GM23338 (cell line): ENCODE measurements at regions not wholly inside any gene's neighbourhood (a gene's known extent, or its start where the extent isn't known, plus 50 kb on each side); places are given as distances from the start of the nearest gene placed in this dataset.

Experiments used
- ATAC-seq: fragments of 200-7000 bp; cut with Tn5 transposase; 3 replicates; pipeline ENCODE4 v1.9.1; 2020
- DNase-seq: peaks from one replicate; pipeline ENCODE4 v3.0.0-alpha.2; 2015; ENCODE audit warnings: low spot score
- H2AFZ ChIP-seq: fragments of 200-600 bp; sonication (generic); 2 replicates; pipeline ENCODE4 v1.8.0; 2016; ENCODE audit warnings: antibody characterized with exemption, mild to moderate bottlenecking, moderate library complexity
- H3F3A ChIP-seq: fragments of 200-600 bp; sonication (generic); replicated peaks from 2 replicates; pipeline ENCODE4 v1.8.0; 2017; ENCODE audit warnings: antibody characterized with exemption, mixed run types, low read depth
- H3K27ac ChIP-seq: fragments of 200-600 bp; sonication (generic); 2 replicates; pipeline ENCODE4 v1.6.1; 2016; ENCODE audit warnings: low read depth
- H3K27me3 ChIP-seq: fragments of 200-600 bp; sonication (generic); 2 replicates; pipeline ENCODE4 v1.8.0; 2016; ENCODE audit warnings: mild to moderate bottlenecking, mixed run types, moderate library complexity; ENCODE audit not compliant: insufficient read depth
- H3K36me3 ChIP-seq: fragments of 200-600 bp; sonication (generic); 2 replicates; pipeline ENCODE4 v1.8.0; 2016; ENCODE audit warnings: mild to moderate bottlenecking; ENCODE audit not compliant: insufficient read depth
- H3K4me1 ChIP-seq: fragments of 200-600 bp; sonication (generic); 2 replicates; pipeline ENCODE4 v1.8.0; 2016; ENCODE audit warnings: mild to moderate bottlenecking, moderate library complexity; ENCODE audit not compliant: insufficient read depth
- H3K4me2 ChIP-seq: fragments of 200-600 bp; sonication (generic); 2 replicates; pipeline ENCODE4 v1.7.1; 2017; ENCODE audit warnings: mixed run types
- H3K4me3 ChIP-seq: fragments of 200-600 bp; sonication (generic); 2 replicates; pipeline ENCODE4 v1.6.1; 2016; ENCODE audit warnings: mixed run types
- H3K79me2 ChIP-seq: fragments of 200-600 bp; sonication (generic); replicated peaks from 2 replicates; pipeline ENCODE4 v1.8.0; 2017; ENCODE audit warnings: mild to moderate bottlenecking; ENCODE audit not compliant: insufficient read depth
- H3K9me2 ChIP-seq: fragments of 200-600 bp; sonication (generic); 2 replicates; pipeline ENCODE4 v1.8.0; 2017; ENCODE audit not compliant: insufficient read depth
- H4K20me1 ChIP-seq: fragments of 200-600 bp; sonication (generic); replicated peaks from 2 replicates; pipeline ENCODE4 v1.8.0; 2017; ENCODE audit warnings: mild to moderate bottlenecking; ENCODE audit not compliant: insufficient read depth
- H3K27ac Mint-ChIP-seq: 2 replicates; pipeline ENCODE4 v1.8.0; 2020; ENCODE audit warnings: inconsistent platforms, mild to moderate bottlenecking, moderate library complexity, mixed read lengths
- H3K27me3 Mint-ChIP-seq: 3 replicates; pipeline ENCODE4 v1.8.0; 2022; ENCODE audit warnings: low read depth, mild to moderate bottlenecking, moderate library complexity, mixed read lengths, inconsistent platforms; ENCODE audit not compliant: insufficient read depth, poor library complexity
- H3K36me3 Mint-ChIP-seq: 3 replicates; pipeline ENCODE4 v1.8.0; 2021; ENCODE audit warnings: low read depth, mild to moderate bottlenecking, inconsistent platforms, moderate library complexity, mixed read lengths
- H3K4me1 Mint-ChIP-seq: 3 replicates; pipeline ENCODE4 v1.8.0; 2020; ENCODE audit warnings: mild to moderate bottlenecking, inconsistent platforms, mixed read lengths
- H3K4me3 Mint-ChIP-seq: 3 replicates; pipeline ENCODE4 v1.8.0; 2021; ENCODE audit warnings: moderate library complexity, mild to moderate bottlenecking, inconsistent platforms, mixed read lengths
- H3K9me3 Mint-ChIP-seq: 3 replicates; pipeline ENCODE4 v1.8.0; 2020; ENCODE audit warnings: moderate library complexity, mild to moderate bottlenecking, inconsistent platforms, mixed read lengths
- CREB1 ChIP-seq: fragments of 250-450 bp; sonication (Bioruptor Pico); IDR thresholded peaks from 2 replicates; pipeline ENCODE4 v1.5.0; 2020; ENCODE audit warnings: low read depth, mild to moderate bottlenecking, moderate library complexity
- EZH2 ChIP-seq: fragments of 200-600 bp; sonication (generic); IDR thresholded peaks from one replicate; pipeline ENCODE4 v1.8.0; 2017; ENCODE audit warnings: antibody characterized with exemption, mild to moderate bottlenecking, low read depth; ENCODE audit not compliant: unreplicated experiment
- EZH2phosphoT487 ChIP-seq: fragments of 200-600 bp; sonication (generic); IDR thresholded peaks from one replicate; pipeline ENCODE4 v1.8.1; 2018; ENCODE audit warnings: antibody characterized with exemption; ENCODE audit not compliant: unreplicated experiment
- JUNB ChIP-seq: IDR thresholded peaks from one replicate; pipeline ENCODE4 v1.6.1; 2016; ENCODE audit warnings: antibody characterized with exemption; ENCODE audit not compliant: unreplicated experiment
- NANOG ChIP-seq: IDR thresholded peaks from 2 replicates; pipeline ENCODE4 v1.6.1; 2016; ENCODE audit warnings: antibody characterized with exemption, borderline replicate concordance
- POLR2AphosphoS5 ChIP-seq: IDR thresholded peaks from 2 replicates; pipeline ENCODE4 v1.6.1; 2016; ENCODE audit warnings: antibody characterized with exemption, low read depth
- STAT1 ChIP-seq: IDR thresholded peaks from one replicate; pipeline ENCODE4 v1.6.1; 2016; ENCODE audit warnings: antibody characterized with exemption; ENCODE audit not compliant: unreplicated experiment
- ZNF114 ChIP-seq: fragments of 250-450 bp; sonication (Bioruptor Pico); IDR thresholded peaks from 2 replicates; pipeline ENCODE4 v1.5.0; 2020; ENCODE audit warnings: mild to moderate bottlenecking, moderate library complexity
- ZNF331 ChIP-seq: fragments of 250-450 bp; sonication (Bioruptor Pico); IDR thresholded peaks from 2 replicates; pipeline ENCODE4 v1.5.0; 2020; ENCODE audit warnings: low read depth, mild to moderate bottlenecking, moderate library complexity
- TF ChIP-seq, protein P1 (sequence below): IDR thresholded peaks from one replicate; pipeline ENCODE4 v1.6.1; 2018; ENCODE audit warnings: antibody characterized with exemption; ENCODE audit not compliant: unreplicated experiment
- TF ChIP-seq, protein P2 (sequence below): IDR thresholded peaks from 2 replicates; pipeline ENCODE4 v1.6.1; 2016; ENCODE audit warnings: antibody characterized with exemption
- TF ChIP-seq, protein P3 (sequence below), 2 experiments: fragments of 200-600 bp in 1 of 2; sonication (generic) in 1 of 2; conservative IDR thresholded peaks; 2 replicates each; pipeline versions ENCODE4 v1.5.1 to v1.6.1; 2016 to 2017; ENCODE audit warnings: antibody characterized with exemption in 2 of 2, low read depth in 2 of 2, mild to moderate bottlenecking in 2 of 2, moderate library complexity in 1 of 2
- TF ChIP-seq, protein P4 (sequence below): fragments of 250-450 bp; sonication (Bioruptor Pico); IDR thresholded peaks from 2 replicates; pipeline ENCODE4 v1.5.0; 2020; ENCODE audit warnings: mild to moderate bottlenecking, moderate library complexity

DNA sequence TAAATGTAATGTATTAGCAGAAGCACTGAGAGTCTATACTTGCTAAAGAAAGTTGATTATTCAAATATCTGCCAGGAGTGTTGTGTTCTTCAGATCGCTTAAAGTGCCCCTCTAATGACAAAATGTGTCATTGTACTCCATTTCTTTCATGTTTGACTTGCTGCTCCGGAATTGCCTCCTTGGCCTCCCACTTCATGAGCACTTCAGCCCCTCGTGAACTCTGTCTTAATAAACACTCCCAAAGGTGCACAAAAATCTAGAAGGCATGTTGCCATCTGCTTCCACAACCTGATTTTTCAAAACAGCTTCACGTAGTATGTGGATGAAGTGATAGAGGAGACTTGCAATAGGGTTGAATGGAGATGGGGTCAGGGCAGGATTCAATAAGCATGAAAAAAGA lies 396.1 kb downstream of the TDRD15 start:
- Histone ChIP-seq H3K9me2 (no peaks in the 10 kb centered on the region), H3K4me3 (no peak overlapping the region), H3K27me3 (no peaks in the 10 kb centered on the region), H3F3A (no peaks in the 10 kb centered on the region), H3K27ac (no peak overlapping the region), H4K20me1 (no peaks in the 10 kb centered on the region), H3K4me2 (no peak overlapping the region), H3K36me3 (no peaks in the 10 kb centered on the region), H3K4me1 (no peaks in the 10 kb centered on the region), H3K79me2 (no peaks in the 10 kb centered on the region), H2AFZ (no peak overlapping the region)
- no peak overlapping the region for H3K4me3 Mint-ChIP-seq
- DNase-seq = no peak
- no peaks in the 10 kb centered on the region for H3K27me3 Mint-ChIP-seq
- no peaks in the 10 kb centered on the region; the same call in 2 of the 3 replicates for H3K9me3 Mint-ChIP-seq
- H3K27ac Mint-ChIP-seq = no peak overlapping the region
- no peak for ATAC-seq
- no peak for TF ChIP-seq POLR2AphosphoS5
- TF ChIP-seq EZH2phosphoT487 = no peak
- no peak for TF ChIP-seq ZNF331 (CRISPR knock-in tag)
- no peak for TF ChIP-seq ZNF114 (CRISPR knock-in tag)
- TF ChIP-seq STAT1 = no peak
- TF ChIP-seq, protein P1, sequence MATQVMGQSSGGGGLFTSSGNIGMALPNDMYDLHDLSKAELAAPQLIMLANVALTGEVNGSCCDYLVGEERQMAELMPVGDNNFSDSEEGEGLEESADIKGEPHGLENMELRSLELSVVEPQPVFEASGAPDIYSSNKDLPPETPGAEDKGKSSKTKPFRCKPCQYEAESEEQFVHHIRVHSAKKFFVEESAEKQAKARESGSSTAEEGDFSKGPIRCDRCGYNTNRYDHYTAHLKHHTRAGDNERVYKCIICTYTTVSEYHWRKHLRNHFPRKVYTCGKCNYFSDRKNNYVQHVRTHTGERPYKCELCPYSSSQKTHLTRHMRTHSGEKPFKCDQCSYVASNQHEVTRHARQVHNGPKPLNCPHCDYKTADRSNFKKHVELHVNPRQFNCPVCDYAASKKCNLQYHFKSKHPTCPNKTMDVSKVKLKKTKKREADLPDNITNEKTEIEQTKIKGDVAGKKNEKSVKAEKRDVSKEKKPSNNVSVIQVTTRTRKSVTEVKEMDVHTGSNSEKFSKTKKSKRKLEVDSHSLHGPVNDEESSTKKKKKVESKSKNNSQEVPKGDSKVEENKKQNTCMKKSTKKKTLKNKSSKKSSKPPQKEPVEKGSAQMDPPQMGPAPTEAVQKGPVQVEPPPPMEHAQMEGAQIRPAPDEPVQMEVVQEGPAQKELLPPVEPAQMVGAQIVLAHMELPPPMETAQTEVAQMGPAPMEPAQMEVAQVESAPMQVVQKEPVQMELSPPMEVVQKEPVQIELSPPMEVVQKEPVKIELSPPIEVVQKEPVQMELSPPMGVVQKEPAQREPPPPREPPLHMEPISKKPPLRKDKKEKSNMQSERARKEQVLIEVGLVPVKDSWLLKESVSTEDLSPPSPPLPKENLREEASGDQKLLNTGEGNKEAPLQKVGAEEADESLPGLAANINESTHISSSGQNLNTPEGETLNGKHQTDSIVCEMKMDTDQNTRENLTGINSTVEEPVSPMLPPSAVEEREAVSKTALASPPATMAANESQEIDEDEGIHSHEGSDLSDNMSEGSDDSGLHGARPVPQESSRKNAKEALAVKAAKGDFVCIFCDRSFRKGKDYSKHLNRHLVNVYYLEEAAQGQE = no peak
- no peak for TF ChIP-seq NANOG
- TF ChIP-seq, protein P2, sequence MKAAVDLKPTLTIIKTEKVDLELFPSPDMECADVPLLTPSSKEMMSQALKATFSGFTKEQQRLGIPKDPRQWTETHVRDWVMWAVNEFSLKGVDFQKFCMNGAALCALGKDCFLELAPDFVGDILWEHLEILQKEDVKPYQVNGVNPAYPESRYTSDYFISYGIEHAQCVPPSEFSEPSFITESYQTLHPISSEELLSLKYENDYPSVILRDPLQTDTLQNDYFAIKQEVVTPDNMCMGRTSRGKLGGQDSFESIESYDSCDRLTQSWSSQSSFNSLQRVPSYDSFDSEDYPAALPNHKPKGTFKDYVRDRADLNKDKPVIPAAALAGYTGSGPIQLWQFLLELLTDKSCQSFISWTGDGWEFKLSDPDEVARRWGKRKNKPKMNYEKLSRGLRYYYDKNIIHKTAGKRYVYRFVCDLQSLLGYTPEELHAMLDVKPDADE = no peak
- TF ChIP-seq, protein P3, sequence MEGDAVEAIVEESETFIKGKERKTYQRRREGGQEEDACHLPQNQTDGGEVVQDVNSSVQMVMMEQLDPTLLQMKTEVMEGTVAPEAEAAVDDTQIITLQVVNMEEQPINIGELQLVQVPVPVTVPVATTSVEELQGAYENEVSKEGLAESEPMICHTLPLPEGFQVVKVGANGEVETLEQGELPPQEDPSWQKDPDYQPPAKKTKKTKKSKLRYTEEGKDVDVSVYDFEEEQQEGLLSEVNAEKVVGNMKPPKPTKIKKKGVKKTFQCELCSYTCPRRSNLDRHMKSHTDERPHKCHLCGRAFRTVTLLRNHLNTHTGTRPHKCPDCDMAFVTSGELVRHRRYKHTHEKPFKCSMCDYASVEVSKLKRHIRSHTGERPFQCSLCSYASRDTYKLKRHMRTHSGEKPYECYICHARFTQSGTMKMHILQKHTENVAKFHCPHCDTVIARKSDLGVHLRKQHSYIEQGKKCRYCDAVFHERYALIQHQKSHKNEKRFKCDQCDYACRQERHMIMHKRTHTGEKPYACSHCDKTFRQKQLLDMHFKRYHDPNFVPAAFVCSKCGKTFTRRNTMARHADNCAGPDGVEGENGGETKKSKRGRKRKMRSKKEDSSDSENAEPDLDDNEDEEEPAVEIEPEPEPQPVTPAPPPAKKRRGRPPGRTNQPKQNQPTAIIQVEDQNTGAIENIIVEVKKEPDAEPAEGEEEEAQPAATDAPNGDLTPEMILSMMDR (conservative IDR thresholded peaks at IDR 0.05; ENCODE audit: low read depth in 2 of 2) = no peak
- TF ChIP-seq EZH2 = no peak
- TF ChIP-seq JUNB = no peak
- TF ChIP-seq CREB1 (CRISPR knock-in tag) = no peak
- TF ChIP-seq, protein P4, sequence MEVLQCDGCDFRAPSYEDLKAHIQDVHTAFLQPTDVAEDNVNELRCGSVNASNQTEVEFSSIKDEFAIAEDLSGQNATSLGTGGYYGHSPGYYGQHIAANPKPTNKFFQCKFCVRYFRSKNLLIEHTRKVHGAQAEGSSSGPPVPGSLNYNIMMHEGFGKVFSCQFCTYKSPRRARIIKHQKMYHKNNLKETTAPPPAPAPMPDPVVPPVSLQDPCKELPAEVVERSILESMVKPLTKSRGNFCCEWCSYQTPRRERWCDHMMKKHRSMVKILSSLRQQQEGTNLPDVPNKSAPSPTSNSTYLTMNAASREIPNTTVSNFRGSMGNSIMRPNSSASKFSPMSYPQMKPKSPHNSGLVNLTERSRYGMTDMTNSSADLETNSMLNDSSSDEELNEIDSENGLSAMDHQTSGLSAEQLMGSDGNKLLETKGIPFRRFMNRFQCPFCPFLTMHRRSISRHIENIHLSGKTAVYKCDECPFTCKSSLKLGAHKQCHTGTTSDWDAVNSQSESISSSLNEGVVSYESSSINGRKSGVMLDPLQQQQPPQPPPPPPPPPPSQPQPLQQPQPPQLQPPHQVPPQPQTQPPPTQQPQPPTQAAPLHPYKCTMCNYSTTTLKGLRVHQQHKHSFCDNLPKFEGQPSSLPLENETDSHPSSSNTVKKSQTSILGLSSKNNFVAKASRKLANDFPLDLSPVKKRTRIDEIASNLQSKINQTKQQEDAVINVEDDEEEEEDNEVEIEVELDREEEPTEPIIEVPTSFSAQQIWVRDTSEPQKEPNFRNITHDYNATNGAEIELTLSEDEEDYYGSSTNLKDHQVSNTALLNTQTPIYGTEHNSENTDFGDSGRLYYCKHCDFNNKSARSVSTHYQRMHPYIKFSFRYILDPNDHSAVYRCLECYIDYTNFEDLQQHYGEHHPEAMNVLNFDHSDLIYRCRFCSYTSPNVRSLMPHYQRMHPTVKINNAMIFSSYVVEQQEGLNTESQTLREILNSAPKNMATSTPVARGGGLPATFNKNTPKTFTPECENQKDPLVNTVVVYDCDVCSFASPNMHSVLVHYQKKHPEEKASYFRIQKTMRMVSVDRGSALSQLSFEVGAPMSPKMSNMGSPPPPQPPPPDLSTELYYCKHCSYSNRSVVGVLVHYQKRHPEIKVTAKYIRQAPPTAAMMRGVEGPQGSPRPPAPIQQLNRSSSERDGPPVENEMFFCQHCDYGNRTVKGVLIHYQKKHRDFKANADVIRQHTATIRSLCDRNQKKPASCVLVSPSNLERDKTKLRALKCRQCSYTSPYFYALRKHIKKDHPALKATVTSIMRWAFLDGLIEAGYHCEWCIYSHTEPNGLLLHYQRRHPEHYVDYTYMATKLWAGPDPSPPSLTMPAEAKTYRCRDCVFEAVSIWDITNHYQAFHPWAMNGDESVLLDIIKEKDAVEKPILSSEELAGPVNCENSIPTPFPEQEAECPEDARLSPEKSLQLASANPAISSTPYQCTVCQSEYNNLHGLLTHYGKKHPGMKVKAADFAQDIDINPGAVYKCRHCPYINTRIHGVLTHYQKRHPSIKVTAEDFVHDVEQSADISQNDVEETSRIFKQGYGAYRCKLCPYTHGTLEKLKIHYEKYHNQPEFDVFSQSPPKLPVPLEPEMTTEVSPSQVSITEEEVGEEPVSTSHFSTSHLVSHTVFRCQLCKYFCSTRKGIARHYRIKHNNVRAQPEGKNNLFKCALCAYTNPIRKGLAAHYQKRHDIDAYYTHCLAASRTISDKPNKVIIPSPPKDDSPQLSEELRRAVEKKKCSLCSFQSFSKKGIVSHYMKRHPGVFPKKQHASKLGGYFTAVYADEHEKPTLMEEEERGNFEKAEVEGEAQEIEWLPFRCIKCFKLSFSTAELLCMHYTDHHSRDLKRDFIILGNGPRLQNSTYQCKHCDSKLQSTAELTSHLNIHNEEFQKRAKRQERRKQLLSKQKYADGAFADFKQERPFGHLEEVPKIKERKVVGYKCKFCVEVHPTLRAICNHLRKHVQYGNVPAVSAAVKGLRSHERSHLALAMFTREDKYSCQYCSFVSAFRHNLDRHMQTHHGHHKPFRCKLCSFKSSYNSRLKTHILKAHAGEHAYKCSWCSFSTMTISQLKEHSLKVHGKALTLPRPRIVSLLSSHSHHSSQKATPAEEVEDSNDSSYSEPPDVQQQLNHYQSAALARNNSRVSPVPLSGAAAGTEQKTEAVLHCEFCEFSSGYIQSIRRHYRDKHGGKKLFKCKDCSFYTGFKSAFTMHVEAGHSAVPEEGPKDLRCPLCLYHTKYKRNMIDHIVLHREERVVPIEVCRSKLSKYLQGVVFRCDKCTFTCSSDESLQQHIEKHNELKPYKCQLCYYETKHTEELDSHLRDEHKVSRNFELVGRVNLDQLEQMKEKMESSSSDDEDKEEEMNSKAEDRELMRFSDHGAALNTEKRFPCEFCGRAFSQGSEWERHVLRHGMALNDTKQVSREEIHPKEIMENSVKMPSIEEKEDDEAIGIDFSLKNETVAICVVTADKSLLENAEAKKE (CRISPR knock-in tag) = no peak
- H3K36me3 Mint-ChIP-seq = no peaks in the 10 kb centered on the region
- H3K4me1 Mint-ChIP-seq = no peaks in the 10 kb centered on the region
